Fibroblast of mammary gland (primary cell): ENCODE measurements at regions not wholly inside any gene's neighbourhood (a gene's known extent, or its start where the extent isn't known, plus 50 kb on each side); places are given as distances from the start of the nearest gene placed in this dataset.

Experiments used
- DNase-seq: peaks from one replicate; pipeline ENCODE4 v3.0.0-alpha.2; 2010; ENCODE audit warnings: low read depth
- H3K4me3 ChIP-seq: 2 replicates; pipeline ENCODE4 v1.5.1; 2011; ENCODE audit warnings: low read depth, mild to moderate bottlenecking, low read length, moderate library complexity; ENCODE audit not compliant: control insufficient read depth
- TF ChIP-seq, protein P1 (sequence below): conservative IDR thresholded peaks from 2 replicates; pipeline ENCODE4 v1.5.1; 2011; ENCODE audit warnings: low read depth, low read length, inconsistent platforms; ENCODE audit not compliant: control insufficient read depth, insufficient read depth

DNA sequence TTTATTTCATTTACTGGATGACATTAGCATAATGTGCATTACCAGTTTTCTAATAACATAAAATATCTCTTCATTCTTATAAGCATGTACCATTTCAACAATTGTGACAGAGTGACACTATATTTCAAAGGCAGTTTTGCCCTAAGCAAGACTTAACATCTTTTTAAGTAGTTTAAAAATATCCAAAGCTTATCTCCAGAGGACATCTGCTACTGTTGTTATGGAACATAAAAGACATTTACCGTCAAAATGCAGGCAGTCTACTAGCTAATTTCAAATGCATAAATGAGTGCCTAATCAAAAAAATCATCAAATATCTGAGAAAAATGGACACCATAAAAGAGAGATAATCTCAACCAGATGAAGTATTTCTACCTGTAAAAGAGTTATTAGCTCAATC lies 782.4 kb upstream of the BRINP3 start:
- no peak for DNase-seq
- TF ChIP-seq, protein P1, sequence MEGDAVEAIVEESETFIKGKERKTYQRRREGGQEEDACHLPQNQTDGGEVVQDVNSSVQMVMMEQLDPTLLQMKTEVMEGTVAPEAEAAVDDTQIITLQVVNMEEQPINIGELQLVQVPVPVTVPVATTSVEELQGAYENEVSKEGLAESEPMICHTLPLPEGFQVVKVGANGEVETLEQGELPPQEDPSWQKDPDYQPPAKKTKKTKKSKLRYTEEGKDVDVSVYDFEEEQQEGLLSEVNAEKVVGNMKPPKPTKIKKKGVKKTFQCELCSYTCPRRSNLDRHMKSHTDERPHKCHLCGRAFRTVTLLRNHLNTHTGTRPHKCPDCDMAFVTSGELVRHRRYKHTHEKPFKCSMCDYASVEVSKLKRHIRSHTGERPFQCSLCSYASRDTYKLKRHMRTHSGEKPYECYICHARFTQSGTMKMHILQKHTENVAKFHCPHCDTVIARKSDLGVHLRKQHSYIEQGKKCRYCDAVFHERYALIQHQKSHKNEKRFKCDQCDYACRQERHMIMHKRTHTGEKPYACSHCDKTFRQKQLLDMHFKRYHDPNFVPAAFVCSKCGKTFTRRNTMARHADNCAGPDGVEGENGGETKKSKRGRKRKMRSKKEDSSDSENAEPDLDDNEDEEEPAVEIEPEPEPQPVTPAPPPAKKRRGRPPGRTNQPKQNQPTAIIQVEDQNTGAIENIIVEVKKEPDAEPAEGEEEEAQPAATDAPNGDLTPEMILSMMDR, result no peak
- no peak overlapping the region for H3K4me3 ChIP-seq

DNA sequence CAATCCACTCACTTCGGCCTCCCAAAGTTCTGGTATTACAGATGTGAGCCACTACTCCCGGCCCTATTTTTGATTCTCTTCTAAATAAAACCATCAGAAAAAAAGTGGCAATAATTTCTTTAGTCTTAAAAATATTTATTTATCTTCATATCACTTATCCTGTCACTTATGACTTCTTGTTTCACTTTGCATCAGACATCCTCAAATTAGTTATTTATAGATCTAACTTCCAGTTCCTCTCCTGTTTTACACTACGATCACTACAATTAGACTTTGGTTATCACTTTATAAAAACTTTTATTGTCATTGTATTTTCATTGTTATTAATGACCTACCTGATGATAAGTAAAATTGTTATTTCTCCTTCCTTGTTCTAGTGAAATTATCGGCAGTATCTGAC lies 783.4 kb upstream of the BRINP3 start:
- TF ChIP-seq, protein P1, result no peak
- H3K4me3 ChIP-seq, result no peak overlapping the region
- no peak for DNase-seq

DNA sequence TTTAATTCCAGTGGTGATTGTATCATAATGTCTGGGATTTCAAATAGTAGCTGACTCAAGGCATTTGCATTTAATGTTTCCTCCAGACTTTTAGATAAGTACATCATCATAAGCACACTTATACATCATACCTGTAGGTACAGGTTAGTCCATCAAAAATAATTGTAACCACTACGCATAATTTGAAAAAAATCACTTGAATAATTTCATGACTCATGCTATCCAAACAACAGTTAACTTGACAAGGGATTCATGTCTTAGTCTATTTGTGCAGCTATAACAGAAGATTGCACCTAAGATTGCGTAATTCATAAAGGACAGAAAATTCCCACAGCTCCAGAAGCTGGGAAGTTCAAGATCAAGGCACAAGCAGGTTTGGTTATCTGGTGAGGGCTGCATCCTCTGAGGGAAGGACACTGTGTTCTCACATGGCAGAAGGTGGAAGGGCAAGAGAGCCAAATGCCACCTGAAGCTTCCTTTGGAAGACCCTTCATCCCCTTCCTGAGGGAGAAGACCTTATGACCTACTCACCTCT lies 801.7 kb upstream of the BRINP3 start:
- TF ChIP-seq, protein P1, result no peak
- DNase-seq, result no peak
- no peak overlapping the region for H3K4me3 ChIP-seq

DNA sequence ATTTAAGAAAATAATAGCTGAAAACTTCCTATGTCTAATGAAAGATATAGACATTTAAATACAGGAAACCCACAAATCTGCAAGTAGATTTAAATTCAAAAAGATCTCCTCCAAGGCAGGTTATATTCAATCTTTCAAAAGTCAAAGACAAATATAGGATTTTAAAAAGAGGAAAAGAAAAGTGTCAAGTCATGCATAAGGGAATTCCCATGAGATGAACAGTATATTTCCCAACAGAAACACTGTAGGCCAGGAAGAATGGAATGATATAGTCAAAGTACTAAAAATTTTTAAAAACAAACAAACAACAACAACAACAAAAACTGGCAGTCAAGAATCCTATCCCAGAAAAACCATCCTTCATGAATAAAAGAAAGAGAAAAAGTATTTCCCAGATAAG lies 806.5 kb upstream of the BRINP3 start:
- DNase-seq, result no peak
- no peak overlapping the region for H3K4me3 ChIP-seq
- TF ChIP-seq, protein P1, result no peak

DNA sequence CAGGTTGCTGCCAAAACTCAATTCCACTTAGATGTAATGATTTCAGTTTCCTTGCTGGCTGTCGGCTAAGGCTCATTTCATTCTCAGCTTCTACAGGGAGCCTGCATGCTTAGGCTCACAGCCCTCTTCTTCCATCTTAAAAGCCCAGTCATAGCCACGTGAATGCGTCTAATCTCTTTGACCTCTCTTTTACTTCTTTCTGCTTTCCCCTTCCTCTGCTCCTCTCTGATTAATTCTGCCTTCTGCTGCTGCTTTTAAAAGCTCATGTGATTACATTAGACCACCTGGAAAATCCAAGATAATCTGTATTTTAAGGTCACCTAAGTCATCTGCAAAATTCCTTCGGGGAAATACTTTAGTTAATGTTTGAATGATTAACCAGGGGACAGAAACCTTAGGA lies 812.8 kb upstream of the BRINP3 start:
- TF ChIP-seq, protein P1, result no peak
- no peak for DNase-seq
- H3K4me3 ChIP-seq, result no peak overlapping the region

DNA sequence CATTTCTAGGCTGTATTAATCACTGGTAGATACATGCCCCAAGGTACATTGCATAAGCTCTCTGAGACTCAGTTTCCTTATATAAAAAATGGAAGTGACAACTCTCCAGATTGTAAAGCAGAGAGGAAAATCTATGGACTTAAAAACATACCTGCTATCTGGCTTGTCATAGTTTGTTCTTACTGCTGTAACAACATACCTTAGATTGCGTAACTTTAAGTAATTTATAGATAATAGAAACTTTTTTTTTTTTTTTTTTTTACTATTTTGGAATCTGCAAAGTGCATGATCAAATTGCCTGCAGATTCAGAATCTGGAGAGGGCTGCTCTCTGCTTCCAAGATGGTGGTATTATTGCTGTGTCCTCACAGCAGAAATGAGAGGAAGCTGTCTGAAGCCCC lies 827.7 kb upstream of the BRINP3 start:
- no peak overlapping the region for H3K4me3 ChIP-seq
- no peak for DNase-seq
- TF ChIP-seq, protein P1, result no peak

DNA sequence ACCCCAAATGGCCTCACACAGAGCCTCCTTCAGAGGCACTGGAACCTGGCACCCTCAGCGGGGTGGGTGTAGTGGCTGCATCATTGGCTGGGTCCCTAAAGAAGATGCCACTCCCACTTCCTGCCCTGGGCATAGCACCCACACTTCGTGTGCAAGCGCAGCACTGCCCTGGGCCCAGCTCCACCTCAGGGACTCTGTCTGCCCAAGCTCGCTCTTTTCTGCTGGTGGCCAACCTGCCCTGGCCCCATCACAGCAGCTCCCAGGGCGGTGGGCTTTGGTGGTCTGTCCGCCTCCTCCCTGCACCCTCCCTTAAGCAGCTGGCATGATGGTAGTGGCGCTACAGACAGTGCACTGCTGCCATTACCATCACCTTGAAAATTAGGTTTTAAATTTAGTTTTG lies 829.3 kb upstream of the BRINP3 start:
- no peak overlapping the region for H3K4me3 ChIP-seq
- TF ChIP-seq, protein P1, result no peak
- no peak for DNase-seq
